ENCODE measurements at regions not wholly inside any gene's neighbourhood (a gene's known extent, or its start where the extent isn't known, plus 50 kb on each side); places are given as distances from the start of the nearest gene placed in this dataset.
"Not testable (repeated sequence)": the region's sequence is repeated elsewhere in the genome, so short reads cannot be mapped to it uniquely, and the experiment has no call there.

DNA sequence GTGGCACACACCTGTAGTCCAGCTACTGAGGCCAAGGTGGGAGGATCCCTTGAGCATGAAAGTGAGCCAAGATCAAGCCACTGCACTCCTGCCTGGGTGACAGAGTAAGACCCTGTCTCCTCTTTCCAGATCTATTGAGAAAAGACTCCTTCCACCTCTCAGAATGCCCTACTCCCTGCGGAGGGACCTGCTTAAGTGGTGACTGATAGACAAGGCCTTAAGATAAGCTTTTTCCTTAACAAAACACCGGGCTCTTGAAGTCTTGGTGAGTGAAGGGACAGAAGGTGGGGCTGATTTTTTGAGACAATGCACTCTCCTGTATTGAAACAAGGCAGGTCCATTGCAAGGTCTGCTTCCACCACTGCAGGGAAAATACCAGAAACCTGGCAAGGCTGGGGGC lies 338.4 kb upstream of the FRG2C start:
- DNase-seq = no peak

DNA sequence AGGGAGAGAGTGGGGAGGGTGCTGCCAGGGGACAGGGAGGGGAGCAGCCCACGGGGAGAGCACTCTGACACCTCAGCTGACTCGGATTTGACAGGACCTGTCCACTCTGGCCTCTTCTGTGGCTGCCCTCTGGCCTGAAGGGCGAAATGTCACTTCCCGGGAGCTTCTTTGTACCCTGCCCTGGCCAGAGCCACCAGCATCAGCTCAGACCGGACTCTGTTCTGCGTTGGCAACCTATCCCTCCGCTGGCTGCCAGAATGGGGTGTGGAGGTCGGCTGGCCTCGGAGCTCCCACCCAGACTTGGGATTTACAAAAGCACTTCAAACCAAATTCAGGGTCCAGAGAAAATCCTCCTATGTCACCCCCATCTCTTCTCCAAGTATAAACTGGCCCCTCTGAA lies 336.7 kb upstream of the FRG2C start:
- no peak for DNase-seq

DNA sequence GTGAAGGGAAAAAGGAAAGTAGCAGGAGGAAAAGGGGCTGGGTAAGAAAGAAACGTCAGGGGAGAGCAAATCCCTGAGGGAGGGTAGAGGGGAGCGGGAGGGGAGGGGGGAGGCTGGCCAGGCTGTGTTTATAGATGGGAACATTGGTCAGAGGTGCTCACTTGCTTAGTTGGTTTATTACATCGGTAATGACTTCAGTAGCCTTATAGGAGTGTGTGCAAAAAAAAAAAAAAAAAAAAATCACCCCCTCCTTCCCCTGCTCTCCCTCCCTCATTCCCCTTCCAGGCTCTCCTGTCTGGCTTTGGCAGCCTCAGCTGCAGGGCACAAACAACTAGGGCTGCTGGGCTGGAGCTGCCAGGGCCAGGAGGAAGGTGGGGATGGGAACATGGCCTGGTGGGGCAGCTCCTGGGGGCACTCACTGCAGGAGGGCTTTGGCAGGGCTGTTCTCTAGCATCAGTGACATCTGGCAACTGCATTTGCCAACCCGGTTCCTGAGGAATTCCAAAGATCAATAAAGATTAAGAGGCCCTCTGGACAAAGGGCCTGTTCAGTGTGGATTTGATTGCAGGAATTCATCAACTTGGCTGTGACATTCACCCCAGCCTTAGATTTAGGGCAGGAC lies 334.5 kb upstream of the FRG2C start:
- no peak for DNase-seq

DNA sequence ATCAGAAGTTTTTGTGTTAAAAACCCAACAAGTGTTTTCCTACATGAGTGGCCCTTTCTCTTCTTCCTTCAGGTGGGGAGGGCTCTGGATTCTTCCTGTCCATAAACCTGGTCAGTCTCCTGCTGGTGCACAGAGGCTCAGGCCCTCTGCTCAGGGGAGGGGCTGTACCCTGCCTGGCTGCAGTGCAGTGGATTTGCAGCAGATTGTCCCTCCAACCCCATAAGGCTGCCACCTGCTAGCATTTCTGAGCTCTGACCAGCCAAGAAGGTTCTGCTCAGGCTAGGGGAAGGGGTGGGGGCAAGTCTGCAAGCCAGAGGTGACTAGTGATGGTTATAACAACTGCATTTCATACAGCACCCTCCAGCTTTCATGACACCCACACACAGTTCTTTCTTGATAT lies 333.7 kb upstream of the FRG2C start:
- DNase-seq = not testable (repeated sequence)

DNA sequence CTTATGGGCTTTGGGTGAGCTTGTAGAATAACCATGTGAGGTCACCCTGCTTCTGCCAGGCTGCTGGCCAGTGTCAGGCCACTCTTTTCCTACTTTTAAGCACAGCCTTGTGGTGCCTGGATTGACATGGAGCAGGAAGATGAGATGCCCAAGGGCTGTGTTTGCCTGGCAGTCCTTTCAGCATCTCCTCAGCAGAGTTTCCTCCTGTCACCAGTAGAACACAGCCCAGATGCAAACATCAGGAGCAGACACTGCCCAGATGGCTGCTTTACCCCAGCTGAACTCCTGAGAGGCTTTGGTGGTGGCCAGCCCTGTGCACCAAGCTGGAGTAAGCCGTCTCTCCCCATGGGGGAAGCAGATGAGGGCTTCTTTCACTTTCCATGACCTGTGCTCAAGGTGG lies 332.0 kb upstream of the FRG2C start:
- DNase-seq = not testable (repeated sequence)

DNA sequence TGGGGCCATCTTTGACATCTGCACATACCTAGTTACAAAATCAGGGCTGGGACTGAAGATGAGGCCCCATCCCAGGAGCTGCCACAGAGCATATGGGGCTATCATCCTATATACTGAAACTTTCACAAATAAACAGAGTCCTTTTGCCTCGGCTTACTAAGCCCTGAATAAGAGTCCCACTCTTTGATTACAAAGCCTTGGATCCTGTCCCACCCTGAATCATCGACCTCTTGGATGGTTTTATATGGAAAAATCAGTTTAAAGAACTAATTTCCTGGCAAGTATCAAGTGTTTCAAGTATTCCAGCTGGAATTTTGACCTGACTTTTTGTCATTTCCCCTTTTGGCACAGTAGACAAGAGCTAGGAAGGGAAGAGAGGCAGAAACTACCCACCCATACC lies 331.3 kb upstream of the FRG2C start:
- DNase-seq = no peak

DNA sequence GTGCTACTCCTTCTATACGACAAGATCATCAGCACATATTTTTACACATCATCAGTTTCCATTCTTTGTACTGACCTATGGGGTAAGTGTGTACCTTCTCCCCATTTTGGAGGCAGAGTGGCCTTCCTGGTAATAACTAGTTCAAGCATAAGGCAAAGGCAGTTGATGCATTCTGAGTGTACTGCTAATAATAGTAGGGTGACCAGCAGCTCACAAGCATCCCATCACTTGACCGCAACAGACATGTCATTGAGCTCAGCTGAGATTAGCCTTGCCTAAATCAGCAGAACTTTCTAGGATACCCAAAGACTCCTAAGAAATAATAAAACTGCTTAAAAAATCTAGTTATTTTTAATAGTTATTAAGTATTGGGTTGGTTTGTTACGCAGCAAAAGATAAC lies 329.8 kb upstream of the FRG2C start:
- no peak for DNase-seq

DNA sequence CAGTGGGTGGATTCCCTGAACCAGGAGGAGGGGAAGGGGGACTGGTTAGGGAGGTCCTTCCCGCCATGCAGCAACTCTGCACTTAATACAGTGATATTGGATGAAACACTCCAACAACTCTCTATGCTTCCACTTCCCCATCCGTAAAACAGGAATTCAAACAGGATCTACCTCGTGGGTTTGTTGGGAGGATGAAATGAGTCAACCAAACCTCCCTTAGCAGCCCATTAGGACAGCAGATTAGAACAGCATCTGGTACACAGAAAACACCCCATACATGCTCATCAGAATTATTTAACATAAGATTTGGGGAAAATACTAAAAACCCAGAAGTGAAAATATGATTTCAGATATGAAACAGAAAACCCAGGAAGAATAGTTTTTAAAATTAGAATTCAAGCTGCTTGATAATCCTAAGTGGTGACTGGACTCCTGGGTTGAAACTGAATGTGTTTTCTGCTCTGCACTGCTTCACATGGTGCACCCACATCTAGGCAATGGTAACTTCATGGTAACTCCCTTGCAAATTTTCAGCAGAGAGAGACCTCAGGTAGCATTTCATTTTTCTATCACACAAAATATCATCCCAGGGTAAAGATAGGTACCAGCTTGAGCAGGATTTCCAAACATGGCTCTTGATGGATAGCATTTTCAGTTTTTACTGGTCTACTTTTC lies 326.8 kb upstream of the FRG2C start:
- DNase-seq = no peak

DNA sequence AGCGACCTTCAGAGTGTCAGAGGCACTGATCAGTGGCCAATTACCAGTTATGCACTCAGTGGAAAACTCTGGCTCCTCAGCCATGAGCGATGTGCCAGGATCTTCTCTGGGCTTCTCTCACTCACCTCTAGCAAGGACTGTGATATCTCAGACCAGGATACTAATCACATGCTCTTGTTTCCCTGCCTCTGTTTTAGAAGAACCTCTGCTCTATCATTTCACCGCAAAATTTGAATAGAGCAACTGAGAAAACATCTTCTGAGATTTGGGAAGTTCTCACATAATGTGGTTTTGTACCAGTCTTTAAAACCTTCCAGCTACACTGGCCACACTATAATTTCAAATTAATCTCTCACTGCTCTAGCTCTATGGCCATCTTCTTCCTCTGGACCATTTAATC lies 325.8 kb upstream of the FRG2C start:
- no peak for DNase-seq

DNA sequence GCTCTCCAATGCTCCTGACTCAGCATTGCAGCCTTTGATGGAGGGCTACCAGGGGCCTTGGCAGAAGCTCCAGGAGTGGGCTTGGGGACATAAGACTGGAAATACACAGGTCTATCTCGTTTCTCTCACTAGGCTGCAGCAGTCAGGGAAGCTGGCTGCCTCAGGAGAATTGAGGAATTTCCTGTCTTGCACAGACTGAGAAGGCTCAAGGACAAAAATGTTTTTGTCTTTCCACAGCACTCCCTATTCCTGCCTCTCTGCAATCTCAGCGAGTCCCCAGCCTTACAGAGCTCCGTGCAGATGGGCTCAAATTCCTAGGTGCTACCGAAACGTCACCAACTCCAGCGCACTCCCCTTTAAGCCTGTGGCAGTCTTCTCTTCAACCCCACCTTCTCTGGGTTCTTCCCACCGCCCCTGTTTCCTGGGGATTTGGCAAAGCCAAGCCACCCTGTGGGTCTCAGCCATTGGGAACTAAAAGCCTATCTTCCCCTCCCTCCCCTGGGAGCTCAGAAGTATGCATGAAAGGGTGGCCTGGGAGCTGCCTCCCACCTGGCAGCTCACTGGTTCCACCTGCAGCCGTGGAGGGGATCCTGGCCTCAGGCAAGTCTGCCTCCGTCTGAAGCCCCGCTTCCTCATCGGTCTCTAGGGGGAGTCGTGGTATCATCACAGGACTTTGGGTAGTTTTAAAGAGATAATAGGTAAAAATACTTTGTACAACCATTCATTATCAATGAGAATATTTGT lies 322.6 kb upstream of the FRG2C start:
- DNase-seq = no peak

DNA sequence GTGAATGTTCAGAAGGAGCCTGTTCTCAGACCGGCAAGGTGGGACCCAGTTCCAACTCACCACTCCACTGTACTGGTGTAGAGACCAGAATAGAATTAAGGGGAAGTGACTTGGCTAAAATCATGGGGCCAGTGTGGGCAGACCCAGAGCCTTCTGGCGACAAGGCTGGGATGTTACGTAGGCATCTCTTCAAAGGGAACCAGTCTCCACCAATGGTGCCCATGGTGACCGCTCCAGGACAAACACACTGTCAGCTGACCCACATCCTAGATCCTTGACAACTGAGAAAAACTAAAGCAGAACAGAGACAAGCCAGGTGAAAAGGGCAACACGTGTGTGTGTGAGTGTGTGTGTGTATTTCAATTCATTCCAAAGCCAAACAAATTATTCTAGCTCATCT lies 321.7 kb upstream of the FRG2C start:
- no peak for DNase-seq

DNA sequence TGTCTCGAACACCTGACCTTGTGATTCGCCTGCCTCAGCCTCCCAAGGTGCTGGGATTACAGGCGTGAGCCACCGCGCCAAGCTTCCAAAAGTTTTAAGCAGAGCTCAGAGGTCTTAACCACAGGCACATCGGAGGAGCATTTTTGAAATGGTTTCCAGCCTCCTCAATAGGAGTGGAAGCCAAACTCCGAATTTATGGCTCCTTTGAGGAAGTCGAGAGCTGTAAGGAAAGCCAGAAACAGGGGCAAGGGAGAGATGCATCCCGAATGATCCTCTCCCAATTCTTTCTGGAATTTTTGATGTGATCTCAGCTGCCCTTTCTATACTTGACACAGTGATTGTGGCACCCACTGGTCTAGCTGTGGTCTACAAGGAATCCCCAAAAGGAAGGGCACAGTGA lies 313.6 kb upstream of the FRG2C start:
- DNase-seq = not testable (repeated sequence)

DNA sequence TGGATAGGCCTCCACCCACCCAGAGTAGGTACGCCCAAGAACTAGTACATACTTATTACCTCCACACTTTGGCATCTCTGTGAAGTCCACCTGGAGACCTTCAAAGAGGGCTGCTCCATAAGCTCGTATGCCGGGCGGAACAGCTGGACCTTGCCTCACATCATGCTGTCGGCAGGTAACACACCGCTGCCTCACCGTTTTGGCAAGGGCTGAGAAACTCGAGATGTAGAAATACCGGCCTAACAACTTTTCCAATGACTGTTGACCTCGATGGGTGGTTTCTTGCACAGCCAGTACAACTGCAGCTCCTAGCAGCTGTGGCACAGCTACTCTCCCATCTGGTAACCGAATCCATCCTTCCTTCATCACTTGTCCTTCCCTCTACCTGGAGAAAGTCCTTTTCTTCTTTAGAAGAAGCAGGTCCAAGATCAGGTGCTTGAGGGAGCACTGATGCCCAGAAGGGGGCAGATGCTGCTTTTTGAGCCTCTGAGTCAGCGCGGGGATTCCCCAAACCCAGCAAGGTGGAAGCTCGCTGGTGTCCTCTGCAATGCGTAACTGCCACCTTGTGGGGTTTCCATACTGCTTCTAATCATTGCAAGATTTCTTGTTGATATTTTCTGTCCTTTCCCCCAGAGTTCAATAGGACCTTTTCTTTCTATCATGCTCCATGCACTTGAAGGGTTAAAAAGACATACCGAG lies 301.9 kb upstream of the FRG2C start:
- not testable (repeated sequence) for DNase-seq

DNA sequence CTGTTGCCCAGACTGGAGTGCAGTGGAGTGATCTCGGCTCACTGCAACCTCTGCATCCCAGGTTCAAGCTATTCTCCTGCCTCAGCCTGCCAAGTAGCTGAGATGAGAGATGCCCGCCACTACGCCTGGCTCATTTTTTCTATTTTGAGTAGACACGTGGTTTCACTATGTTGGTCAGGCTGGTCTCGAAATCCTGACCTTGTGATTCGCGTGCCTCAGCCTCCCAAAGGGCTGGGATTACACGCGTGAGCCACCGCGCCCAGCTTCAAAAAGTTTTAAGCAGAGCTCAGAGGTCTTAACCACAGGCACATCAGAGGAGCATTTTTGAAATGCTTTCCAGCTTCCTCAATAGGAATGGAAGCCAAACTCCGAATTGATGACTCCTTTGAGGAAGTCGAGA lies 291.2 kb upstream of the FRG2C start:
- DNase-seq = not testable (repeated sequence)

DNA sequence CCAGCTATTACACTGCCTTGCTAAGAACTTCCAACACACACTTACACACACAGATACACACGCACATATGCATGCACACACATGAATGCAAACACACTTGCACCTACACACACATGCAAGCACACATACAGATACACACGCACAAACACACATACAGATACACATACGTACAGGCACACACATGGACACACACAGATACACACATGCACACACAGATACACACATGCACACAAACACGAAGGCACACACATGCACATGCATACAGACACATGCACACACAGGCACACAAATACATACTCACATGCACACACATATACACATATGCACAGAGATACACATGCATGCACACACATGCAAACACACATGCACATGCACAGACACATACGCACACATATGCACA lies 284.3 kb upstream of the FRG2C start:
- DNase-seq = not testable (repeated sequence)

DNA sequence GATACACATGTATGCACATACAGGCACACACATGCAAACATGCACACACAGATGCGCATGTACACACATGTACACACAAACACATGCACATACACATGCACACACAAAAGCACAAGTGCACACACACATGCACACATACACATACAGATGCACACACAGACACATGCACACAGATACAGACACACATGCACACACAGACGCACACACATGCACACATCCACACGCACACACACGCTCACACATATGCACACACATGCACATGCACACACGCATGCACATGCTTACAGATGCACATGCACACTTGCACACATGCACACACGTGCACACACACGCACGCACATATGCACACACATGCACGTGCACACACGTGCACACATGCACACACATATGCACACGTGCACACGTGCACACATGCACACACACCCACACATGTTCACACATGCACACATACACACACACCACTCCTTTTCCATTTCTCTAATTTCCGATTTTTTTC lies 283.8 kb upstream of the FRG2C start:
- no peak for DNase-seq

DNA sequence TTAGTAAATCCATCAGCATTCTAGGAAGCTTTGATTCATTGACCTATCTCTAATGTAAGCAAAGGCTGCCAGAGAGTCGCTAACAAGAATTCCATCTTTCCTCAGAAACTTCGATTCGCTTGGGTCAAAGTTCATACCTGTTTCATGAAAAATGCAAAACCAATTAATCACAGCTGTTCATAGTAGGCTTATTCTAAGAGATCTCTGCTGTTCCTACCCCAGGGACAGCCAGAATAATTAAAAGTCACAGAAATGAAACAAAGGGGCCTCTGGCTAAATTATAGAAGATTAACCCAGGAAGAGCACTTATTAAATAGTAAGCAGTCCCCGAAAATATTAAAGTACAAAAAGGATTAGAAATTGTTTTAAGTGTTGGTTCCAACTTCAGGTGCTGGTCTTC lies 280.1 kb upstream of the FRG2C start:
- not testable (repeated sequence) for DNase-seq

DNA sequence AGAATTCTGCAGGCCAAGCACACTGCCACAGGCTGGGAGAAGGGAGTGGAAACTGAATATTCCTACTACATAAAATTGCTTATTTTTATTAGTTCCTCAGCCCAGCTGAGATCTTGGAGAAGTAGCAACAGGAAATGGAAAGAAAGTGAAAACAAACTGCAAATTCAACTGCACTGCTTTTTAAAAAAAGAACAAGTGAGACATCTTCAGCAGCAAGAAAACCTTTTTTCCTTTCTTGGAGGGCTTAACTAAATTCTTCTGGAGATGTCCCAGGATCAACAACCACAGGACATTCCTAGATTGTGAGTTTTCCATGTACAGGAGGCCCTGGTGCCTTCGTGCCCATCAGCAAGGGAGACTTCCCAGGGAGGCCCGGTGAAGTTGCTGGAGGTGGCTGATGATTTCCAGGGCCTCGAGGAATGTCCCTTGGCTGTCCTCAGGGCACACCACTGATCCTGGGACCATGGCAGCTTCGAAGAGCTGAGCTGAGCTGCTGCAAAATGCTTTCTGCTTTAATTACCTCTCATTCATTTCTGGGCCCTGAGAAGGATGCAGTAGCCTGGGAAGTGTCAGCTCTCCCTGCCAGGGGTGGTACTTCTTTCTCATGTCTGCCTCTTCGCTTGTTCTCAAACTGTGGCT lies 275.5 kb upstream of the FRG2C start:
- DNase-seq = not testable (repeated sequence)

DNA sequence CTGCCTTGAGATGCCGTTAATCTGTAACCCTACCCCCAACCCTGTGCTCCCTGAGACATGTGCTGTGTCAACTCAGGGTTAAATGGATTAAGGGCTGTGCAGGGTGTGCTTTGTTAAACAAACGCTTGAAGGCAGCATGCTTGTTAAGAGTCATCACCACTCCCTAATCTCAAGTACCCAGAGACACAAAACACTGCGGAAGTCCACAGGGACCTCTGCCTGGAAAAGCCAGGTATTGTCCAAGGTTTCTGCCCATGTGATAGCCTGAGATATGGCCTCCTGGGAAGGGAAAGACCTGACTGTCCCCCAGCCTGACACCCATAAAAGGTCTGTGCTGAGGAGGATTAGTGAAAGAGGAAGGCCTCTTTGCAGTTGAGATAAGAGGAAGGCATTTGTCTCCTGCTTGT lies 270.8 kb upstream of the FRG2C start:
- not testable (repeated sequence) for DNase-seq

DNA sequence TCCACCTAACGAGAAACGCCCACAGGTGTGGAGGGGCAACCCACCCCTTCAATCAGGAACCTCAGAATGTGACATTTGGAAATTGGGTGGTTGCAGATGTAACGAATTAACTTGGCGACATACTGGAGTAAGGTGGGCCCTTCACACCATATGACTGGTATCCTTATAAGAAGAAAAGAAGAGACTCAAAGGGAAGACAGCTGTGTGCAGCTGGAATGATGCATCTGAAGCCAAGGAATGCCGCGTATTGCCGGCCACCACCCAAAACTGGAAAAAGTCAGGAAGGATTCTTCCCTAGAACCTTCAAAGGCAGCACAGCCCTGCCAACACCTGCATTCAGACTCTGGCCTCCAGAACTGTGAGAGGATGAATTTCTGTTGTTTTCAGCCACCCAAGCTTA lies 270.0 kb upstream of the FRG2C start:
- not testable (repeated sequence) for DNase-seq

DNA sequence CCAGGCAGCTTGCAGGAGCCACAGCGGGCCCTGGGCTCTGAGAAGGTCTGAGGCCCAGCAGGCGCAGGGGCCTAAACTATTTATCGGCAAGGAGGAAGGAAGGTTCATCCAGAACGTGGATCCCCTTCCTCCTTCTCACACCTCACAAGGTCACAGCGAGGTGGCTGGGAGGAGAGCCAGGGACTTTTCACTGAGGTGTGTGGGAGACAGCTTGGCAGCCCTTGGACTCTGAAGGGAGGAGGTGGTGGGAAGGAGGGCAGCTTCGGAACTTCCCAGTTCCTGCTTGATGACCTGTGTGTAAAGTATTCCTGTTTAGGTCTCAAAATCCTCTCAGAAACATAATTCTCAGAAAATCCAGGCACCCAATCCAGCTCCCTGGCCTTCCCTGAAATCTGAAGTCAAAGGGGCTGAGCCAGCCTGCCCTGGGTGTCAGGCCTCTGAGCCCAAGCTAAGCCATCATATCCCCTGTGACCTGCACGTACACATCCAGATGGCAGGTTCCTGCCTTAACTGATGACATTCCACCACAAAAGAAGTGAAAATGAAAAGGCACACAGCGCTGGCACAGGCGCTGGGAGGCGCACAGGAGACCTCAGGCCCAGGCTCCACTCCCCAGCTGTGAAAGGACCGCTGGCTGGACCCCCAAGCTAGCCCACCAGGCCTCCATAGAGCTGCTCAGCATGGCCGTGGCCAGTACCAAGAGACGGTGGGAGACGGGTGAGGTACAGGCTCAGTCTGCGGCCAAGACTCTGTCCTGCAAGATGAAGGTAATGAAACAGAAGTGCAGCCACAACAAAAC lies 269.4 kb upstream of the FRG2C start:
- not testable (repeated sequence) for DNase-seq

Measured in NCI-H2081 (cell line).